ENCODE measurements at regions not wholly inside any gene's neighbourhood (a gene's known extent, or its start where the extent isn't known, plus 50 kb on each side); places are given as distances from the start of the nearest gene placed in this dataset.

- H3K79me2 ChIP-seq (ENCODE audit: control insufficient read depth, insufficient read depth, low read length), result no peaks in the 10 kb centered on the region
- H3K27me3 ChIP-seq (ENCODE audit: control insufficient read depth, insufficient read depth, low read length), result no peaks in the 10 kb centered on the region
- H3K9ac ChIP-seq (ENCODE audit: insufficient read depth, low read length), result no peak overlapping the region
- no peak for DNase-seq (ENCODE audit: low read depth in 2 of 2)
- no peaks in the 10 kb centered on the region for H3K4me1 ChIP-seq (ENCODE audit: control insufficient read depth, extremely low read depth, insufficient read depth, low read length)
- H3K9me3 ChIP-seq (ENCODE audit: control insufficient read depth, insufficient read depth, low read depth, low read length), result no peaks in the 10 kb centered on the region
- H3K4me3 ChIP-seq (replicated peaks in 1 of 4; ENCODE audit: control extremely low read depth in 1 of 4, insufficient read depth in 1 of 4, low read depth in 3 of 4, low read length in 4 of 4), result no peak overlapping the region
- H3K36me3 ChIP-seq (ENCODE audit: control insufficient read depth, insufficient read depth, low read length), result no peaks in the 10 kb centered on the region
- H4K20me1 ChIP-seq (ENCODE audit: control insufficient read depth, extremely low read depth, insufficient read depth, low read length), result no peaks in the 10 kb centered on the region
- no peak overlapping the region for H3K27ac ChIP-seq (ENCODE audit: insufficient read depth, low read length)
- H3K4me2 ChIP-seq (ENCODE audit: extremely low read depth, insufficient read depth, low read length), result no peak overlapping the region
- TF ChIP-seq EZH2 (IDR thresholded peaks at IDR 0.05; ENCODE audit: low read length, missing control alignments) (no peak), CTCF (conservative IDR thresholded peaks at IDR 0.05 in 1 of 2, IDR thresholded peaks at IDR 0.05 in 1 of 2; ENCODE audit: low read depth in 1 of 2, low read length in 2 of 2) (no peak)
- no peak overlapping the region for H2AFZ ChIP-seq (ENCODE audit: low read length)
These were observed 286.3 kb upstream of the UGT8 start for GRCh38 chr4:114312338-114312737.

DNA sequence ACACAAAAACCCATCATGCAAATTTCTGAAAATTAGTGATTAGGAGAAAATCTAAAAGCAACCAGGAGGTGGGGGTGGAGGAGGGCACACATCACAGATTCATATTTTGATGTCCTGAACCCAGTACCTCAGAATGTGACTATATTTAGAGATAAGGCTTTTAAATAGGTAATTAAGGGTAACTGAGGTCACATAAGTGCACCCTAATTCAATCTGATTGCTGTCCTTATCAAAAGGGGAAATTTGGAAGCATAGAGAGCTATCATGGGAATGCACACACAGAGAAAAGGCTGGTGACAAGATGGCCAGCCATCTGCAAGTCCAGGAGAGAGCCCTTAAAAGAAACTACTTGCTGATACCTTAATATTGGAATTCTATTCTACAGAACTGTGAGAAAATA is 281.8 kb upstream of the UGT8 start:
- H3K36me3 ChIP-seq (ENCODE audit: control insufficient read depth, insufficient read depth, low read length), result no peaks in the 10 kb centered on the region
- TF ChIP-seq EZH2 (IDR thresholded peaks at IDR 0.05; ENCODE audit: low read length, missing control alignments) (no peak), CTCF (conservative IDR thresholded peaks at IDR 0.05 in 1 of 2, IDR thresholded peaks at IDR 0.05 in 1 of 2; ENCODE audit: low read depth in 1 of 2, low read length in 2 of 2) (no peak)

GRCh38 chr4:114317564-114317963 is 281.0 kb upstream of the UGT8 start:
- Histone ChIP-seq H3K27me3 (ENCODE audit: control insufficient read depth, insufficient read depth, low read length) (no peaks in the 10 kb centered on the region), H3K9me3 (ENCODE audit: control insufficient read depth, insufficient read depth, low read depth, low read length) (no peaks in the 10 kb centered on the region), H3K27ac (ENCODE audit: insufficient read depth, low read length) (no peak overlapping the region), H4K20me1 (ENCODE audit: control insufficient read depth, extremely low read depth, insufficient read depth, low read length) (no peaks in the 10 kb centered on the region), H3K36me3 (ENCODE audit: control insufficient read depth, insufficient read depth, low read length) (no peaks in the 10 kb centered on the region), H3K9ac (ENCODE audit: insufficient read depth, low read length) (no peak overlapping the region), H3K4me3 (replicated peaks in 1 of 4; ENCODE audit: control extremely low read depth in 1 of 4, insufficient read depth in 1 of 4, low read depth in 3 of 4, low read length in 4 of 4) (no peak overlapping the region), H3K4me2 (ENCODE audit: extremely low read depth, insufficient read depth, low read length) (no peak overlapping the region), H3K4me1 (ENCODE audit: control insufficient read depth, extremely low read depth, insufficient read depth, low read length) (peaks cover 3% of the 10 kb centered on the region), H2AFZ (ENCODE audit: low read length) (no peak overlapping the region), H3K79me2 (ENCODE audit: control insufficient read depth, insufficient read depth, low read length) (no peaks in the 10 kb centered on the region)
- no peak for DNase-seq (ENCODE audit: low read depth in 2 of 2)
- TF ChIP-seq CTCF (conservative IDR thresholded peaks at IDR 0.05 in 1 of 2, IDR thresholded peaks at IDR 0.05 in 1 of 2; ENCODE audit: low read depth in 1 of 2, low read length in 2 of 2), result no peak
- TF ChIP-seq EZH2 (IDR thresholded peaks at IDR 0.05; ENCODE audit: low read length, missing control alignments), result no peak

More for the DNA sequence above, 281.8 kb upstream of the UGT8 start:
- H3K79me2 ChIP-seq (ENCODE audit: control insufficient read depth, insufficient read depth, low read length), result no peaks in the 10 kb centered on the region
- no peak overlapping the region for H3K4me3 ChIP-seq (replicated peaks in 1 of 4; ENCODE audit: control extremely low read depth in 1 of 4, insufficient read depth in 1 of 4, low read depth in 3 of 4, low read length in 4 of 4)
- H2AFZ ChIP-seq (ENCODE audit: low read length), result no peak overlapping the region
- H3K4me2 ChIP-seq (ENCODE audit: extremely low read depth, insufficient read depth, low read length), result no peak overlapping the region
- DNase-seq (ENCODE audit: low read depth in 2 of 2), result no peak
- no peak overlapping the region for H3K27ac ChIP-seq (ENCODE audit: insufficient read depth, low read length)
- no peak overlapping the region for H3K9ac ChIP-seq (ENCODE audit: insufficient read depth, low read length)
- no peaks in the 10 kb centered on the region for H4K20me1 ChIP-seq (ENCODE audit: control insufficient read depth, extremely low read depth, insufficient read depth, low read length)
- peaks cover 3% of the 10 kb centered on the region for H3K4me1 ChIP-seq (ENCODE audit: control insufficient read depth, extremely low read depth, insufficient read depth, low read length)
- H3K9me3 ChIP-seq (ENCODE audit: control insufficient read depth, insufficient read depth, low read depth, low read length), result no peaks in the 10 kb centered on the region
- H3K27me3 ChIP-seq (ENCODE audit: control insufficient read depth, insufficient read depth, low read length), result no peaks in the 10 kb centered on the region

Data from fibroblast of lung (primary cell).